PFSK-1 (cell line): ENCODE measurements at regions not wholly inside any gene's neighbourhood (a gene's known extent, or its start where the extent isn't known, plus 50 kb on each side); places are given as distances from the start of the nearest gene placed in this dataset.

Experiments
- FOXP2 ChIP-seq: optimal IDR thresholded peaks from 2 replicates; pipeline ENCODE3; 2011; ENCODE audit warnings: borderline replicate concordance, control low read depth, inconsistent platforms; ENCODE audit not compliant: insufficient read depth; ENCODE audit errors: extremely low read length, extremely low read depth
- POLR2AphosphoS5 ChIP-seq: IDR thresholded peaks from 2 replicates; pipeline ENCODE4 v1.6.1; 2012; ENCODE audit warnings: low read depth, mild to moderate bottlenecking, control low read depth, low read length, moderate library complexity
- SIN3A ChIP-seq: IDR thresholded peaks from 2 replicates; pipeline ENCODE4 v1.6.1; 2012; ENCODE audit warnings: mild to moderate bottlenecking, low read length, moderate library complexity, borderline replicate concordance; ENCODE audit not compliant: insufficient read depth
- TAF1 ChIP-seq: IDR thresholded peaks from 2 replicates; pipeline ENCODE4 v1.6.1; 2012; ENCODE audit warnings: low read length, control low read depth, borderline replicate concordance; ENCODE audit not compliant: insufficient read depth
- TF ChIP-seq, protein P1 (sequence below), 2 experiments: IDR thresholded peaks; 2 replicates each; pipeline versions ENCODE4 v1.6.1 to v1.8.0; 2011 to 2012; ENCODE audit warnings: low read depth in 2 of 2, low read length in 2 of 2, control low read depth in 1 of 2, inconsistent platforms in 1 of 2, mild to moderate bottlenecking in 1 of 2, moderate library complexity in 1 of 2; ENCODE audit not compliant: insufficient read depth in 1 of 2

DNA sequence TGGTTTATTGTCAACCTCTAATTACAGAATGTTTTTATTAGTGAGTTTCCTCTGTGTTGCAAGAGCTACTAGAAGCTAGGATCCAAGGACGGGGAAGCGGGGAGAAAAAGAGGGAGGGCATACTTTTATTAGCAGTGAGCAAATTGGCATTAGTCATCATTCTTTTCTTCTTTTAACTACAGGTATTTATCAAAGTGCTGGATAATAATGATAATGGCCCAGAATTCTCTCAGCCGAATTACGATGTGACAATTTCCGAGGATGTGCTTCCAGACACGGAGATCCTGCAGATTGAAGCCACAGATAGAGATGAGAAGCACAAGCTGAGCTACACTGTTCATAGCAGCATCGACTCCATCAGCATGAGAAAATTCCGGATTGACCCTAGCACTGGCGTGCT lies 179.7 kb upstream of the MTNR1B start:
- TF ChIP-seq, protein P1, sequence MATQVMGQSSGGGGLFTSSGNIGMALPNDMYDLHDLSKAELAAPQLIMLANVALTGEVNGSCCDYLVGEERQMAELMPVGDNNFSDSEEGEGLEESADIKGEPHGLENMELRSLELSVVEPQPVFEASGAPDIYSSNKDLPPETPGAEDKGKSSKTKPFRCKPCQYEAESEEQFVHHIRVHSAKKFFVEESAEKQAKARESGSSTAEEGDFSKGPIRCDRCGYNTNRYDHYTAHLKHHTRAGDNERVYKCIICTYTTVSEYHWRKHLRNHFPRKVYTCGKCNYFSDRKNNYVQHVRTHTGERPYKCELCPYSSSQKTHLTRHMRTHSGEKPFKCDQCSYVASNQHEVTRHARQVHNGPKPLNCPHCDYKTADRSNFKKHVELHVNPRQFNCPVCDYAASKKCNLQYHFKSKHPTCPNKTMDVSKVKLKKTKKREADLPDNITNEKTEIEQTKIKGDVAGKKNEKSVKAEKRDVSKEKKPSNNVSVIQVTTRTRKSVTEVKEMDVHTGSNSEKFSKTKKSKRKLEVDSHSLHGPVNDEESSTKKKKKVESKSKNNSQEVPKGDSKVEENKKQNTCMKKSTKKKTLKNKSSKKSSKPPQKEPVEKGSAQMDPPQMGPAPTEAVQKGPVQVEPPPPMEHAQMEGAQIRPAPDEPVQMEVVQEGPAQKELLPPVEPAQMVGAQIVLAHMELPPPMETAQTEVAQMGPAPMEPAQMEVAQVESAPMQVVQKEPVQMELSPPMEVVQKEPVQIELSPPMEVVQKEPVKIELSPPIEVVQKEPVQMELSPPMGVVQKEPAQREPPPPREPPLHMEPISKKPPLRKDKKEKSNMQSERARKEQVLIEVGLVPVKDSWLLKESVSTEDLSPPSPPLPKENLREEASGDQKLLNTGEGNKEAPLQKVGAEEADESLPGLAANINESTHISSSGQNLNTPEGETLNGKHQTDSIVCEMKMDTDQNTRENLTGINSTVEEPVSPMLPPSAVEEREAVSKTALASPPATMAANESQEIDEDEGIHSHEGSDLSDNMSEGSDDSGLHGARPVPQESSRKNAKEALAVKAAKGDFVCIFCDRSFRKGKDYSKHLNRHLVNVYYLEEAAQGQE (IDR thresholded peaks at IDR 0.05; ENCODE audit: insufficient read depth in 1 of 2, low read depth in 2 of 2, low read length in 2 of 2), result no peak

DNA sequence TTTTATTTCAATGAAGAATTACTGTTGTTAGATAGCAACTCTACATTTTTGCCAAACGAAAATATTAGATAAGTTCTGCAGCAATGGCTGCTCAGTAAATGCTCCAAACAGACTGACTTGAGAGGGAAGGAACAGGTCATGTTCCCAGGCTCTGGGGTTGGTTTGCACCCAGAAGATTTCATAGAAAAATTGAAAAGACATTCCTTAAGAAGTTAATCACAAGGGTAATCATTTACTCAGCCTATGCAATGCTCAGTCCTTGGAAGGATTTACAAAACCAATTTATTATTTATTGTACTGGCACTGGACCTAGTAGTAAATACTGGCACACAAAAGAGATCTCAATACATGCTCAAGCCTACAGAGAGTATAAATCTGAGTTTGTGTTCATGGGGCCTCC lies 179.1 kb upstream of the MTNR1B start:
- TF ChIP-seq POLR2AphosphoS5 (no peak), TAF1 (no peak)
- TF ChIP-seq, protein P1 (IDR thresholded peaks at IDR 0.05; ENCODE audit: insufficient read depth in 1 of 2, low read depth in 2 of 2, low read length in 2 of 2), result no peak

GRCh38 chr11:92790926-92791616 lies 178.4 kb upstream of the MTNR1B start:
- TF ChIP-seq, protein P1 (IDR thresholded peaks at IDR 0.05; ENCODE audit: insufficient read depth in 1 of 2, low read depth in 2 of 2, low read length in 2 of 2), result no peak
- no peak for TF ChIP-seq SIN3A
- no peak for TF ChIP-seq TAF1
- no peak for TF ChIP-seq FOXP2
- no peak for TF ChIP-seq POLR2AphosphoS5

GRCh38 chr11:92791886-92792285 lies 177.6 kb upstream of the MTNR1B start:
- TF ChIP-seq, protein P1 (IDR thresholded peaks at IDR 0.05; ENCODE audit: insufficient read depth in 1 of 2, low read depth in 2 of 2, low read length in 2 of 2), result no peak
- no peak for TF ChIP-seq TAF1
- TF ChIP-seq FOXP2, result no peak
- TF ChIP-seq POLR2AphosphoS5, result no peak
- no peak for TF ChIP-seq SIN3A

DNA sequence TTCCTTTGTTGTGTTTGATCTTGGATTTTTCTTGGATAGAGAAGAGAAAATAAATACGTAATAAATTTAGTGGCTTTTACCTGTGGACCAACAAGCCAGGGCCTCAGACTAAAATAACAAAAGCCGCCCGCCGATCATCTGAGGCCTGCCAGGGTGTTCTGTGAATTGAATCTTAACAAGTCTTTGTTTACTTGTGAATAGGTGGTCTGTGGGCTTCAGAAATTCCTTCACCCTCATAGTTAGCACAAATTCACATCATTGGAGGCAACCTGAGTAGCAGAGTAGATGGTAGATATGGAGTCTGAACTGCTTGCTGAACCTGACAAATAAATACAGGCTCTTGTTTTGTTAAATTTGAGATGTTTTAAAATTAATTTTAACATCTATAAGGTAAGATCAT lies 176.3 kb upstream of the MTNR1B start:
- TF ChIP-seq FOXP2 (no peak), TAF1 (no peak), SIN3A (no peak), POLR2AphosphoS5 (no peak)
- TF ChIP-seq, protein P1 (IDR thresholded peaks at IDR 0.05; ENCODE audit: insufficient read depth in 1 of 2, low read depth in 2 of 2, low read length in 2 of 2), result no peak
